ENCODE measurements at regions not wholly inside any gene's neighbourhood (a gene's known extent, or its start where the extent isn't known, plus 50 kb on each side); places are given as distances from the start of the nearest gene placed in this dataset.
"Not testable (repeated sequence)": the region's sequence is repeated elsewhere in the genome, so short reads cannot be mapped to it uniquely, and the experiment has no call there.

DNA sequence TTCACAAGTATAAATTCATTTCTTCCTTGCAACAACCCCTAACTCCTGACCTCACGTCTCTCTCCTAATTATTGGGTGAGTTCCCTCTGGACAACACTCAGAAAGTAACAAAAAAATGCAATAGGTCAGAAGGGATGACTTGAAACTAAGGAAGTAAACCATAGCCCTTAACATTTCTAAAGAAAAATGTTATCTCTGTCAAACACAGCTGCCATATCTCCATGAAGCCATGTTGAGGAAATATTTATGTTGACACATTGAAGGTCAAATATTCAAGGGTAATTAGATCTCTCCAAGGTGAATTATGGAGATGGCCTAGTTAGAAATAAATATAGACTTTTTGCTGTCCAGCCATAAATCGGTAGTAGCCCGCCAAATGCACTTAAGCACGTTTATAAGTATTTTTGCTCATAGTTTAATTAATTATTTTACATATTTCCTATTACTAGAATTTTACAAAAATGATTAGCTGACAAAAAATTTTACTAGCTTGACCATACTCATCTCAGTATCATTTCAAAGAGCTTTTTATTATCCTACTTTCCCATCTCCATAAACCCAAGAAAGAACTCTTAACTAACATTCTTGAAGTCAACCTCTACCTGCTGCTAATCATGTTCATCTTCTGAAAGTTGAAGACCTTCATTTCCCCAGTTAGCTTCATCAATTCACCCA, 160.1 kb upstream of the PKN2 start:
- no peak for DNase-seq

DNA sequence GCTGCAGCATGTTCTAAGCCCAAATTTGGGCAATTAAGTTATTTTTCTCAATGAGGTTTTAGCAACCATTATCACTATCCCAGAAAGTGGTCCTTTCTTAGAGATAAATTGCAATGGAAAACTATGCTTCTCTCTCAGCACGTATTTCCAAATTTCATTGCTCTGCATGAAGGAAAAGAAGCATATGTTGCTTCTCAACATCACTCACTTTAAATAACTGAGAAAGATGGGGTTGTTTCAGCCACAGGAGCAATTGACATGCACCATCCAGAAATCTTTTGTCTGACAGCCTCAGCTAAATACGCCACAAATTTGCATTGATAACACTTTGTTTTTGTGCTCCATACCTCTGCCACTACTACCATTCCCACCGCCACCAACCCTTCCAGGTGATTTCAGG, 157.6 kb upstream of the PKN2 start:
- no peak for DNase-seq

DNA sequence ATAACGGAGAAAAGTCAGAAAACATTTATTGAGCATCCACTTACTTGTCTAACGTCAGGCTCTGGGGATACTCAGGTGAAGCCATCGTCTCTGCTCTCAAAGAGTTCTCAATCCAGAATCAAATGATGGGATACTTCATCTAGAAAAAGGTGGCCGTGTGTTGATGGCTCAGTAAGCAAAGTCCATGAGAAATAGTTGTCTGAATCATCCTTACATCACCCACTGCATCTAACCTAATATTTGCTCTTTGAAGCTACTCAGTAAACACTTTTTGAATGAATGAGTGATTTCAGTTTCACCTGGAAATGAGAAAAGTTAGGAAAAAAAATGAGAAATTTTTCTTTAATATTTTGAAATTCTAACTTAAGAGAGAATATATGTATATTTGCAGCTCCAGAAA, 155.3 kb upstream of the PKN2 start:
- DNase-seq = no peak

DNA sequence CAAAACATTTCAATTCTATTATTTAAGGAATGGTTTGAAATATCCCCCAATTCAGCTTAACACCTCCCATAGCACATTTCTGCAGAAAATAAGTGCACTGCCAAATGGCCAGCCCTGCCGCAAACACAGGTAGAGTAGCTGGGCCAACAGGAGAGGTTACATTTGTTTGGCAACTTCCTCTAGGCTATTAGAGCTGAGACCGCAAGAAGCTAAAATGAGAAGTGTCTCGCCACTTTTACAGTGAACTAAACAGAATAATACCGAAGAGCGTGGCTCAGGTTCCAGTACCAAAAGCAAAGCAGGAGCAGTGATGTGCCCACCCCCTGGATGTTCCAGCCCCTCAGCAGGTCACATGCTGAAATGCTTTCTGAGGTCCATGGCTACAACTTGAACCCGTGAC, 154.5 kb upstream of the PKN2 start:
- DNase-seq = no peak

DNA sequence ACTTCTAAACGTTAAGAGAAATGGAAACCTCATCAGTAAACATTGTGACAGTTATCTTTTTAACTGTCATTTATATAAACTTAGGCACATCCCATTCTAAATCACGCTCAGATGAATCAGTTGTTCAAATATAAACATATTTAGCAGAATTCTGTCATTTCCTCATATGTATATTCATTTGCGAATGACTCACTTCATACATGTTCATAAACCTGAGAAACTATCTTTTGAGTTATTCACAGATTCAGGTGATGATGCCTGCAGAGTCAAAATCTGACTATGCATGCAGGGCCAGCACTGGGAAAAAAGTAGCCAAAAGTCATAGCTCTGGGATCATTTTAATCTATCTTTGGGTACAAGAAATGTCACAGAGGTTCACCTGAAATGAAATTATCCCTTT, 153.8 kb upstream of the PKN2 start:
- no peak for DNase-seq

DNA sequence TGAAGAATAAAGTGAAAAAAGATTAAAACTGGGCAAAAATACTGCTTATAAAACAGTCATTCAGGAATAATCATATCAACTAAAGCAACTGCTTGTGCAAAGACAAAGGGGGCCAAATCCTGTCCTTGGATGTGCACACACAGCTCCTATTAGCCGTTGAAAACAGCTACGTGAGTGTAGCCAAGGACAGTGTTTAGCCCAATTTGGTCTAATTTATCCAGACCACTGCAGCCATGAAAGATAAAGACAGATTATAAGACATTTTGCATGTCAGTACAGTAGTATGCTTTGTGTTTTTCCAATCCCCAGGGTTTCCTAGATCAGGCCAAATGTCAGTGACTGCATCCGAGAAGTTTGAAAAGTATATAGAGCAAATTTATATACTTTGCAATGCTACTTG, 146.3 kb upstream of the PKN2 start:
- DNase-seq = no peak

DNA sequence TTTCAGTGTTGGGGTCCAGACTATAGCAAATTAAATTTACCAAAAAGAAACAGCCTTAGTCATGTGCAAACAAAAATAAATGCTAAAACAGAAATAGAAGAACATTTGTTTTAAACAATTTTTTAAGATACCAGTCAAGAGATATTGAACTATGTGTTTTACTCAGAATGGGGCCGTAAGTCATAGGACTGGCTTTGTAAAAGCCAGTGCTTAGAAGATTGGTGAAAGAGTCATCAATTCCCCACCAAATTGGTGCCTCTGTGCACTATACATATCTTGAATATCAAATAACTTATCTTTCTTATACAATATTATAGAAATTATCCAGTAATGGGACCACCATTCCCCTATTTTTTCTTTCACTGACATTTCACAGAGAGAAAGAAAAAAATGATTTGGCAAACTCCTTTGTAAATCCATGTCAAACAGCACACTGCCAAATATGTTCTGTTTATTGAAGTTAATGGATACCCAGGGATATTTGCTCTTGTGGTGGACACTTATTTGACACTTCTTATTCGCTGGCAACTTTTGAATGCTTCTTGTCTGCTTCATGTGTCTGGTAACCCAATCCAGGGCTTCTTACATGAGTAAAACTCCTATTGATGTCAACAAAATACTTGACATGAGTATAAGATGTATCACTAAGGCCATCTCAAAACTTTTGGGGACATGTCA, 145.7 kb upstream of the PKN2 start:
- no peak for DNase-seq

DNA sequence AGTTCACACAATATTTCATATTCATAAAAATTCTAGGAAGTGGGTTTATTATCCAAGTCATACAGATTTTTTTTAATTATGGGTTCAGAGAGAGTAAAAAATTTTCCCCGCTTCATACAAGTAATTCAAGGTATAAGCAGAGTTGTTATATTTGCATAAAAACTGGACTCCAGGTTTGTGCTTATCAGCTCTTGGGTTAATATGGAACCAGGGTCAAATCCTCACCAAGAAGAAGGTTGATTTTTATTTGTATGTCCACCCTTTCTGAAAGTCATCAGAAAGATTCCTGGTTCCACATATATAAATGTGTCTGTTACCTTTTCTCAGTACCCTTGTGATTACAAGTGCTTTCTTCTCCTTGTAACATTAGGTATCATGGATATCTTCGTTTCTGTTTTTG, 143.8 kb upstream of the PKN2 start:
- DNase-seq = no peak

DNA sequence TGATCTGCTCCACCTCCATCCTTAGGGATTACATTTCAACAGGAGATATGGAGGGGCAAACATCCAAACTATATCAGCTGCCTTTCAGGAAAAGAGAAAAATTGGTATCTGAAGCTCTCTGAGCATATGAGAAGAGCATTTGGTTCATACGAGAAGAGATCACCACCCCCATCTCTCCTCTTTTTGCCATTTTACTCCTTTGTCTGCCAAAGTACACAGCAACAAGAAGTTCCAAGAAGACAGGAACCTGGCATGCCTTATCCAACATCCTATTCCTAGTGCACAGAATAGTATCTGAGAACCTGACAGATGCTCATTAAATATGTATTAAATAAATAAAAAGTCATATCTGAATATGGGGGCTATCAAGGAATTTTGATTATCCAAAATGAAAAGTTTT, 142.5 kb upstream of the PKN2 start:
- no peak for DNase-seq

DNA sequence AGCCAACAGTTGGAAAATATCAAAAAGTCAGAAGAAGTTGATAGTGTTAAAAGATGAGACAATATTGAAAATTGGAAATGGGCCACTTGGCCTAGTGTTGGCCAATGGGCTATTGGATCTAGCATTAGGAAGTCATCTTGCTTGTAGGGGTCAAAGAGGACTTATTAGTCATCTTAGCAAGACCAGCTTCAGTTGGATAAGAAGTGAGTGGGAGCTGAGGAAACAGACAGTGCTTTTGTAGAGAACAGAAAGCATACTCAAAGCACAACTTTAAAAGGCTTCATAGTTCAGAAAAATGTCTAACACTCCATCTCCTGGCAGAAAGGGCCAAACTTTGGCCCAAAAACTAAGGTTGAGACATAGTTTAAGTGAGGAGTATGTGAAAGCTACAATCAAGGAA, 139.9 kb upstream of the PKN2 start:
- no peak for DNase-seq

DNA sequence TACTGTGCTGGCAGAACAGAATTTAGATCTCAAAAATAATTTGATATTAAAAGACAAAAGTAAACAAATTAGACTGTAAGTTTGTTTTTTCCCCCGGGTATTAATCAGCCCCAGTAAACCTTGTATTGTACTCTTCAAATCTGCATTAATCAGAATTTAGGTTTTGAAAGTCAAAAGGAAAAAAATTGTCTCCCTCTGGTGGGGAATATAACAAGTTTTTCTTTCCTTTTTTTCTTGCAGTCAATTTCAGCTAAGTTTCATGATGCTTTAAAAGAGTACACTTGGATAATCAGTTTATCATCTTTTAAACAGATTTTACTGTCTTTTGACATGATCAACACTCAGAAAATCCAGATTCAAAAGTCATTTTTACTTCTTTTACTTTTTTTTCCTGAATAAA, 134.5 kb upstream of the PKN2 start:
- DNase-seq = peak; percentile 15

DNA sequence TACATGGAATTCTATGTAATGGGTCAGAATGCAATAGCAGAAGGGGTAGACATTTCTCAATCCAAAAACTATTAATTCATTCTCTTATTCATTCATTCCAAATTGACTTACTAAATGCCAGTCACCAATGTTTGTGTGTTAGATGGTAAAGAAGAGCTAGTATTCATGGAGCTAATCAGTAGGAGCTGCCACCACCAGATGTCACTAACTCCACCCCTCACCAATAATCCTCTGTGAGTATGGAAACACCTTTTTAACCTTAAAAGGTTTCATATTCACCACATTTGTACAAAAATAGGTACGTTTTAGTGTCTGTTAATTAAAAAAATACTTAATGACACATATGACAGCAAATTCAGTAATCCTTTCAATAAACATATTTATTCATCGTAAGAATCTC, 131.8 kb upstream of the PKN2 start:
- no peak for DNase-seq

DNA sequence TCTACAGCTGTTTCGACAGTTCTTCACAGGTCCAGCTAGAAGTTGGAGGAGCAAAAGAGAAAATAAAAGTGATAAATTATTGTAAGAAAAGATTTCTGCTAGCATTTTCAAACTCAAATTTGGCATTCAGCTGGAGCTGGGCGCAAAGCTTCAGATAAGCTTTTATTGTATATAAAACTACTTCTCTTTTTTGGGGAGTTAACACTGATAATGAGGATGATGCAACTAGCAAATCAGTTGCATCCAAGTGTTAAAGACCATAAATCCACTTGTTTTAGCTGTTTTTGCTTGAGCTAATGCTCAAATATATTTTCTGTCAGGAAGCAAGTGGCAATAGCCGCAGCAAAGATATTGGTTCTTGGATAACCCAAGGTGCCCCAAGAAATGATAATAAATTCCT, 127.1 kb upstream of the PKN2 start:
- DNase-seq = no peak

DNA sequence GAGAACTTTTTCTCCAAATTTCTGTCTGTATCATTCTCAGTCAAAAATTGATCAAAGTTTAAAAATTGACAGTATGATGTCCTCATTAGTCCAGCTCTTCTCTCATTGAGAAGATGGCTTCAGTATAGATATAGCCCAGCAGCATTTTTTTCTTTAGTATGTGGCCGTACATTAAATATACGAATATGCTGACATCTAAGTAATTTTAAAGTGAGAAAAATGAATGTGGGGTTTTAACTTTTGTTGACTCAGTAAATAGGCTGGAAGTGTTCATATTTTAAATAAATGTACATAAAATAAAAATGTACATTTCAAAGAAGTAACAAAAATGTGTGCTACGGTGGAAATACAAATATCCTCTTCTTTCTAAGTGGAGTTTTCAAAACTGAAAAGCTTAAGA, 123.5 kb upstream of the PKN2 start:
- no peak for DNase-seq

DNA sequence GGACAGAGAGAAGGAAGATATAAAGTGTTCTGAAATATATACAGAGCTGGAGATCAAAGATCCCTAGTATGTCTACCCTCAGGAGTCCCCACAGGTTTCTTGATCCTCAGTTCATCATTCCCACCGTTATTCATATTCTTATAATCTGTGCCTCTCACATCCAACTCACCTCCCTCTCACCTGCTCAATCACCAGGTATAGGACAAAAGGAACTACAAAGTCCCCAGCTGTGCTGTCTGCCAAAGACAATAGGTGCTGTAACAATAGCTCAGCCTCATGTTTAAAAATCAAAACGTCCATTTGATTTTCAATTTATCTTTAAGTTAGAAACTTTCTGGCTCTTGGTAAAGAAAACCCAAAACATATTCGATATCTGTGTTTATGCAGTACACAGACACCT, 121.1 kb upstream of the PKN2 start:
- peak; percentile 67 for DNase-seq

DNA sequence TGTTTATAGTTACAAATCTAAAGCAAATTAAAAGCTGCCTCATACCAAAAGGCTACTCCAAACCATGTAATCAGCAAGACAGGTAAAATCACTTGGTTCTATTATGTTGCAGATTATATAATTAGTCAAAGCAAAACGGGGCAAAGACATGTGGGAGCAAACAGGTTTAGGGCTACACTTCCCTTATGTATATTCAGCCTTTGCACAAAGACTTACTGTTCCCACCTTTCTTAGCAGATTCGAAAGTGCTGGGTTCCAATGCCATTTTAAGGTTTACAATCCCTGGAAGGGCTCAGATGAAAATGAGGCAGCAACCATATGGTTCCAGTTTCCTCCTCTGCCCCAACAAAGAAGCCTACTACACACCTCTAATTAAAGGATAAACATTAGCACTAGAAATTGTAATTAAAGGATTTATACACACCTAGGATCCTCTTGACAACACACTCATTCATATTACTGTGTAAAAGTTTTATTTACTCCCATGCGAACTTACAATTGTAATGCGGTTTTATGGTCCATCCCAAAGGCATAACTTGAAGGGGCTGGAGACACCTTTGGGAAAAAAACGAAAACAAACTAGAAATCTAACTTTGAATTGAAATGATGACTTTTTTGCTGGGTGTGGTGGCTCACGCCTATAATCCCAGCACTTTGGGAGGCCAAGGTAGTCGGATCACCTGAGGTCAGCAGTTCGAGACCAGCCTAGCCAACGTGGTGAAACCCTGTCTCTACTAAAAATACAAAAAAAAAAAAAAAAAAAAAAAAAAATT, 117.3 kb upstream of the PKN2 start:
- DNase-seq = no peak

DNA sequence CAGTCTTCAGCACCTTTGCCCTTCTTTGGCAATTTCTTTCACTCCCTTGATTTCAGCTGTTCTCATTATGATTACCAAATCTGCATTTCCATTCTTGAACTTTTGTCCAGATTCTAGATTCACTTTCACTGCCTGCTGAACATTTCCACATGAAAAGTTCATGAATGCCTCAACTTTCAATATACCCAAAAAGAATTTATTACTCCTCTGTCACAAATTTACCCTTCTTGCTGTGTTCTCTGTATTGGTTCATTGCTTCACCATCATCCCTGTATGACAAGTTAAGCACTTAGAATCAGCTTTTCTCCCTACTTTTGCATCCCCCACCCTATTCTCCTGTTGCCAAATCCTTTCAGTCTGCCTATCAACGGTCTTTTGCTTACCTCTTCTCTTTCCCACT, 112.6 kb upstream of the PKN2 start:
- DNase-seq = no peak

DNA sequence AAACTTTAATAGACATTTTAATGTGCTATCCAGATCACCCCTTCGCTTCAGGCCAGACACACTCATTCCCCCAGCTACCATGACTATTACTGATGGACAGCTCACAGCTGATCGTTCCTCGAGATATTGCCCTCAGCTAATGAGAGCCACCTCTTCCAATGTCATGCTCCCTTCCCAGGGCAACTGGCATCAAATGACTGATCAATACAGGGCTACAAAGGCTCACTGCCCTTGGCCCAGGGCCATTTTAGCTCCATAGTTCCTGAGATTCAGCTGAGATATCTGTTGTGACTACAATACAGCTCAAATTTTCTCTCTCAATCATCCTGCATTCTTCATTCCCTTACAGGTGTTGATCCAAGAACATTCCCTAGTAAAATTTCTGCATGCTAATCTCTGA, 104.5 kb upstream of the PKN2 start:
- DNase-seq = no peak

DNA sequence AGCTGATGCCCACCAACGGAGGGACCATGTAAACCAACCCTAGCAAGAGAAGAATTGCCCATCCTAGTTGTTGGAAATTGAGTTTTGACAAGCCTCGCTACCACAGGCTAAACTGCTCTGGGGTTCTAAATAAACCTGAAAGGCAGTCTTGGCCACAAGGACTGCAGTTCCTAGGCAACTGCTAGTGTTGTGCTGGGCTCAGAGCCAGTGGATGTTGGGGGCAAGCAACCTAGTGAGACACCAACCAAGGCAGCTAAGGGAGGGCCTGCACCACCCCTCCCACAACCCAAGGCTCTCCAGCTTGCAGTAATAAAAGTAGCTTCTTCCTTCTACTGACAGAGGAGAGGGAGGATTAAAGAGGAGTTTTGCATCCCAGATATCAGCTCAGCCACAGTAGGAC, 102.4 kb upstream of the PKN2 start:
- DNase-seq = peak; percentile 20

DNA sequence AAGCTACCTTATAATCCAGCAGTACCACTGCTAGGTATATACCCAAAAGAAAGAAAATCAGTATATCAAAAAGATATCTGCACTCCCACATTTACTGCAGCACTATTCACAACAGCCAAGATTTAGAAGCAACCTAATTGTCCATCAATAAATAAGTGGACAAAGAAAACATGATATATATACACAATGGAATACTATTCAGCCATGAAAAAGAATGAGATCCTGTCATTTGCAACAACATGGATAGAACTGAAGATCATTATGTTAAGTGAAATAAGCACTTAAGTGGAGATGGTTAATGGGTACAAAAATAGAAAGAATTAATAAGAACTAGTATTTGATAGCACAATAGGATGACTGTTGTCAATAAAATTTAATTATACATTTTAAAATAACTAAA, 90.7 kb upstream of the PKN2 start:
- no peak for DNase-seq

DNA sequence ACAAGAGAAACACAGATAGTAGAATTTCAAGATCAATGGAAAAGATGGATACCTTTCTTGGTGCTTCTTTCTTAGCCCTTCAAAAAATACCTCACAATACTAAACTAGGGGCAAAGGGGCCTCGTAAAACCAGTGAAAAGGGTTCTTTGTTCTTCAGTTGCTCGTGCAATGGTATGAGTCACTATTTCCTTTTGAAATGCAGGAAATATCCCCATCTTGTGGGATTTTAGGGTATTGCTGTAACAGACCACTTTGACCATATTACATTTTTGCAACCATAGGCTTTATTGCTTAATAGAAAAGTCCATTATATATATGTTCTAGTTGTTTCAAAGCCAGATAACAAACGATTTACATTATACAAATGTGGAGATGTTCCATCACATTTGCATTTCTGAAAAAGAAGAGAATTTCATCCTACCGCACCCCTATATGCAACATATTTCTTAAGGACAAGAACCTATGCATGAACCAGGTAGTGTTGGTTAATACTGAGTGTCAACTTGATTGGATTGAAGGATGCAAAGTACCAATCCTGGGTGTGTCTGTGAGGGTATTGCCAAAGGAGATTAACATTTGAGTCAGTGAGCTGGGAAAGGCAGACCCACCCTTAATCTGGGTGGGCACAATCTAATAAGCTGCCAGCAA, 88.6 kb upstream of the PKN2 start:
- DNase-seq = no peak

DNA sequence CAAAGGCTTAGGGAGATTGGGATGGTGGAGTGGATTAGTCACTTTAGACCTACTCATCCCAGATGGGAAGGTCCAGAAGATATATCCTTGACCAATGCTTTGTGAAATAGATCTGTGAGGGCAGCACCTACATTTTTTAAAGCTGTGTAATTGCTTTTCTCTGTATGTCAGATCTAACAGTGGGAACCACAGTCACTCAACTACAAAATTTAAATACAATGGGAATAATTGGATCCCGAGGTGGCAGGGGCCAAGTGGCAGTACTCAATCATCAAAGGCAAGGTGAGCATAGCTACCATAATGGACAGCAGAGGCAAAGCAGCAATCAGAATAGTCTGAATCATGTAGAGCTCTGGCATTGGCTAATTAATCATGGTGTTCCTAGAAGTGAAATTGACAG, 86.1 kb upstream of the PKN2 start:
- DNase-seq = not testable (repeated sequence)

DNA sequence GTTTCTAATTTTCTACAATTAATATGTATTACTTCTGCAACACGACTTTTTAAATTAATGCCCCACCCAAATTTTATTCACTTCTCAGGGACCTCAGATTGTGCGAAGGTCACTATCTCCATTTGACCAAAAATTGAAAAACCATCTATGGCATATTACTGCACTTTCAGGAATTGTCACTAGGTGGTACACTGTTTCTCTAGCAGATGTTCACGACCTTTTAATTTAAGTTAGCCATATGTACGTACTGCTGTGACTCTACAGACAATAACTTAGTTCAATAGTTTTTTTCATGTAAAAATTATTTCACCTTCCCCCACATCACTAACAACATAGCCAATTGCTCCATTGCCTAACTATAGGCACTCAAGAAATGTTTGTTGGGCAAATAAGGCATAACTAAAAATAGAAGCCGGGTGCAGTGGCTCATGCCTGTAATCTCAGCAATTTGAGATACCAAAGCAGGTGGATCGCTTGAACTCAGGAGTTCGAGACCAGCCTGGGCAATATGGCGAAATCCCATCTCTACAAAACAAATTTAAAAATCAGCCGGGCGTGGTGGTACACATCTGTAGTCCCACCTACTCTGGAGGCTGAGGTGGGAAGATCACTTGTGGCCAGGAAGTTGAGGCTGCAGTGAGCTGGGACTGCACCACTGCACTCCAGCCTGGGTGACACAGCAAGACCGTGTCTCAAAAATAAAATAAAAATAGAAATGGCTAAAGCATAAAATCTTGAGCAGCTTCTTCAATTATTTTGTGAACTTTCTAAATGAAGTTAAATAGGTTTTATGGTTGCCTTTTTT, 75.7 kb upstream of the PKN2 start:
- no peak for DNase-seq

Data from COR-L47 (cell line).